GM04503 (cell line): ENCODE measurements at regions not wholly inside any gene's neighbourhood (a gene's known extent, or its start where the extent isn't known, plus 50 kb on each side); places are given as distances from the start of the nearest gene placed in this dataset.
"Not testable (repeated sequence)": the region's sequence is repeated elsewhere in the genome, so short reads cannot be mapped to it uniquely, and the experiment has no call there.

Source experiments
- DNase-seq: peaks from one replicate; pipeline ENCODE4 v3.0.0-alpha.2; 2012; ENCODE audit warnings: low read depth

DNA sequence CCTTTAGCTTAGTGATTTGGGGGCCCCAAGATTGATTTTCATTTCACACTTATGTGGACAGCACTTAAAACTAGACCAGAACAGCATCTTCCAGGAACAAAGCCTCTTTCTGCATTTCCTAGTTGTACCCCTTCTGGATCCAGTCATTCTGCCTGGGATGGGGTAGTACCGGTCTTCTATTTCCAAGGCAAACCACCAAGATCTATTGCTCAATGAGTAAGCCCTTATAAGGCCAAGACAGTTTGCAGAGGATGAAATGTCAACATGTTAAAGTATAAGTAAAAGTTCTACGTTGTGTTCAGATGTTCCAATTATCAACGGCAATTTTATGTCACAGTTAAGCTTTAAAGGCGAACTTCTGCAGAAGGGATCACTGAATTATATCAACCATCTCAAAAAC is 106.9 kb upstream of the ZNF746 start:
- no peak for DNase-seq

DNA sequence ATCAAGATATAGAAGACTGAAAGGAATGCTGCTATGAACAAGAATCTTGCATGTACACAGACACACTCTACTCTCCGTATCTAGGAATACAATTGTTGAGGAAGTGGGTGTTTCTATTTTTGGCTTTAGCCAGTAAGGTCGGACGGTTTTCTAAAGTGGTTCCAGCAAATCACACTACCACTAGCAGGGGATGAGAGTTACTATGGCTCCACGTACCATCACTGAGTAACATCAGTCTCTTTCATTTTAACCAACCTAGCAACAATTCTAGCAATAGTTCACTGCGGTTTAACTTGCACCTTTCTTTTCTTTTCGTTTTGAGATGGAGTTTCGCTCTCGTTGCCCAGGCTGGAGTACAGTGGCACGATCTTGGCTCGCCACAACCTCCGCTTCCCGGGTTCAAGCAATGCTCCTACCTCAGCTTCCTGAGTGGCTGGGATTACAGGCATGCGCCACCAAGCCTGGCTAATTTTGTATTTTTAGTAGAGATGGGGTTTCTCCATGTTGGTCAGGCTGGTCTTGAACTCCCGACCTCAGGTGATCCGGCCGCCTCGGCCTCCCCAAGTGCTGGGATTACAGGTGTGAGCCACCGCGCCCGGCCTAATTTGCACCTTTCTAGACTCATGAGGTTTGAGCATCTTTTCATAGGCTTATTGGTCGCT is 103.2 kb upstream of the ZNF746 start:
- DNase-seq, result not testable (repeated sequence)

DNA sequence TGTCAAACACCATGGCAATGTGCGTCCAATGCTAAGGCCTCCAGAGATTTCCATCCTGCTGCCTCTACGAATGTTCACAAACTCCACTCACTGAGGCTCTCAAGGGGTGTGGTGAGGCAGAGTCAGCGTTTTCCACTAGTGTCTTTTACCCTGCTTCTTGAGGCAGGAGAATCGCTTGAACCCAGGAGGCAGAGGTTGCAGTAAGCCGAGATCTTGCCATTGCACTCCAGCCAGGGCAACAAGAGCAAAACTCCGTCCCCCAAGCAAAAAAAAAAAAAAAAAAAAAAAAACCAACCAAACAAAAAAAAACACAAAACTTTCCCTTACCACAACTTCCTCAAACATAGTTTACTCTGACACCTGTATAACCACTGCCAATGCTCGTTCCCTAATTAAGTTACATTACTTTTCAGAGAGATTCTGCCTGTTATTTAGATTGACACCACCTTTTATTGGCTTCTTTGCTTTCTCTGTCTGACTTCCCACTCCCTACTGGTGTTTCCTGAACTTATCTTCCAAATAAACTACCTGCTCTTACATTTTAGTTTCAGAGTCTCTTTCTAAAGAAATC is 102.1 kb upstream of the ZNF746 start:
- DNase-seq, result no peak

DNA sequence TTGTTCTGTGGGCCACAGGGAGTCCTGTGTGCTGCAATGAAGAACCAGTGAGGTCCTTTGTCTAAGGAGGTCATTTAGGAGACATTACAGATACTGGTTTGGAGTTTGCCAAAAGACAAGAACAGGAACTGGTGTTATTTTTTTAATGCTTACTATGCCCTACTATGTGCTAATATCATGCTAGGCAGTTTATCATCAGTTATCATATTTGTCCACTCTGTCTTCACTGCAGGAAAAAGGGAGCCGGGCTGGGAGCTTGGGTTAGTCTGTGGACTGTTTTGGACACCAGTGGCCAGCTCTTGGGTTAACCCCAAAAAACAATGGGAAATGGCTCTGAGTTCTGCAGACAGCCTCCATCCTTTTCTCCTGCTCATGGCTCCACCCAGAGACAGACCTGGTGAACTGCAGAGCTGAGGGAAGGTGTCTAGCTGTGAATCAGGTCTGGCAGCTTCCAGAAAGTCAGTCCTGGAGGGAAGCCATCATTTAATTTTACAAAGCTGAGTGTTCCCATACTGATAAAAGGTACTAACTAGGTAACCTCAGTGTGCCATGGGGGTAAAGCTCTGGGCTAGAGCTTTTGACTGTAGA is 101.2 kb upstream of the ZNF746 start:
- no peak for DNase-seq

DNA sequence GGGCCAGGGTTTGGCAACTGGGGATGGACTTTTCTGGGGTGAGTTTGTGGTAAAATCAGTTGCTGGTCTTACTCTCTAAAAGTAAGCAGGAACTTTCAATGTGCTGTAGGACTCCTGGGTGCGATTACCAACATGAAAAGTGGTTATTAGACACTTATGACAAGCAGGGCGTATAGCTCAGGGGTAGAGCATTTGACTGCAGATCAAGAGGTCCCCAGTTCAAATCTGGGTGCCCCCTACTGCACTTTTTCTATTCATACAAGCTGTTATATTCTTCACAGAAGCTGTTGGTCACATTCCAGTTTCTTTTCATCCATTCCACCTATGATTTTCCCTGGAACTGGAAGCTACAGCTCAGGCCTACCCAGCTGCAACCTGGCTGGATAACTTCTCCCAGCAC is 100.2 kb upstream of the ZNF746 start:
- DNase-seq, result not testable (repeated sequence)

DNA sequence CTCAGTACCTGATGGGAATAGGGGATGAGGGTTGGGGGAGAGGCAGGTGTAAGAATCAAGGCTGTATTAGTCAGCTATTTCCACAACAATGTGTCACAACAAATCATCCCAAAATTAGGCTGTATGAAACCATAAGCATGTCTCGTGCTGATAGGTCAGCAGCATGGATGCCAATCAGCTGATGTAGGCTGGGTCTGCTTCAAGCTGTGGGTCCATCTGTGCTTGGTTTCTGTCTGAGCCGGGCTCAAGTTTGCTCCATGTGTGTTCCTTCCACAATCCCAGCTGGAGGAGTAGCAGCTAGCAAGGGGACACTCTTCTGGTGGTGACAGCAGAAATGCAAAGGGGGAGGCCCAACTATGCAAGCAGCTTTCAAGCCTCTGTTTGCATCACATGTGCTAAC is 97.9 kb upstream of the ZNF746 start:
- no peak for DNase-seq

DNA sequence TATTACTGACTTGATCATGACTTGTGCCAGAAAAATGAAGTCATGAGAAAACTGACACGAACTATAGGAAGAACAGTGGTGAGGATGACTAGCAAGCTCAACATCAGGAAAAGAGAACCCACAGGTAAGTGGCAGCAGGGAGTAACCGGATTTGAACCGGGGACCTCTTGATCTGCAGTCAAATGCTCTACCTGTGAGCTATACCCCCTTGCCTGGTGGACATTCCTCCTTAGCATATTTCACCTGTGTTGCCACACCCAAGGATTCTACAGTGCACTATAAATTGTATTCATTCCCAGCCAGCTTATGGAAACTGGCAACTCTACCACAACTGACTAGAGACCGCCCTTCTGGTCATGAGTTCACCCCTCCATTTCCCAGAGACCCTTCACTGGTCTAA is 97.5 kb upstream of the ZNF746 start:
- no peak for DNase-seq

DNA sequence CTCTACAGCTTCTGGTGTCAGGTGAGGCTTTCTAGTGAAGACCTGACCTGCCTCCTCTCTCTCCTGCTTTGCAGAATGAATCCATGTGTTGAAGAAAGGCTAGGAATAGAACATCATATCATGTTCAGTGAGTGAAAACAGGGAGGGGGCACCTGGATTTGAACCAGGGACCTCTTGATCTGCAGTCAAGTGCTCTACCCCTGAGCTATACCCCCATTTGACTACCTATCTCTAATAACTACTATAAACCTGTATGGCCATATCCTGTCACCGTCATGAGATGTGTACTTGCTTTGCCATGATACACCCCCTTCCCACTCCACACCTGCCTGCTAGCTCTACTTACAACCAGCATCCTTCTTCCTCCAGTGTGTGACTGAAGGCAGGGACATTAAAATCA is 91.3 kb upstream of the ZNF746 start:
- DNase-seq, result no peak

DNA sequence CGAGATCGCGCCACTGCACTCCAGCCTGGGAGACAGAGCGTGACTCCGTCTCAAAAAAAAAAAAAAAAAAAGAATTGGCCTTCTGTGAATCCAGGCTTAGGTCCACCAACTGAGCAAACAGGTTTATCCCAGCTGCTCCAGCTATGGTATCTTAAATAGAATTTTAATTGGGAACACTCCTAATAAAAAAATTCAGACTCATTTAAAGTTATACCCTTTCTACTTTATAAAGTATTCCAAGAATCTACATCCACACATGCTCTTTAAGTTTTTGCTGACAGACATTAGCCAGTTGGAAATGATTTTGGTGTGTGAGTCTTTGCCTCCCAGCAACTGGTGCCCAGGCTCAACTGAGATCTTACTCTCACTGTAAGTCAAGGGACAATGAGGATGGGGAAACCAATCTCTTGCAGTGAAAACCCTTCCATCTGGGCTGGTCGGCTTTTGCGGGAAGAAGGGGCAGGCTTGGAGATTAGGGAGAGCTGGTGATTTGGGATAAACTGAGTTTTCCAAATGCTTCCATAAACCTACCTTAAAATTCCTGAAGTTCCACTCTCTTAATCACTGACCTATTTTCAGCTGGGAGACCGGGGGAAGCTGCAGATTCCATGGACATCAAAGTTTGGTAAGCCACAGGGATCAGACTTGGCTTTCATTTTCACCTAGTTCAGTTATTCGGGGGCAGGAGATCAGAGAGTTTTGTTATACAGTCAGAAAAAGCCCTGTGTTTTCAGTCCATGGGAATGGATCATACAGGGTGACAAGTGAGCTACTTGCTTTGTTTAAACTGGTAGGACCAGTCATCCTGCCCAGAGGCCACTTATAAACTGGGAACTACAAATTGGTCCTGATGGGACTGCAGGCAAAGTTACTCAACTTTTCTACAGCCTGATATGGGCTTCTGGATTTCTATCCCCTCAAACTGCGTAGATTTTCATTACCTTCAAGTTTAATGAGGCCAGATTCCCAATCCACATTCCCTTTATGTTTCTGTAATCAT is 89.3 kb upstream of the ZNF746 start:
- DNase-seq, result no peak

DNA sequence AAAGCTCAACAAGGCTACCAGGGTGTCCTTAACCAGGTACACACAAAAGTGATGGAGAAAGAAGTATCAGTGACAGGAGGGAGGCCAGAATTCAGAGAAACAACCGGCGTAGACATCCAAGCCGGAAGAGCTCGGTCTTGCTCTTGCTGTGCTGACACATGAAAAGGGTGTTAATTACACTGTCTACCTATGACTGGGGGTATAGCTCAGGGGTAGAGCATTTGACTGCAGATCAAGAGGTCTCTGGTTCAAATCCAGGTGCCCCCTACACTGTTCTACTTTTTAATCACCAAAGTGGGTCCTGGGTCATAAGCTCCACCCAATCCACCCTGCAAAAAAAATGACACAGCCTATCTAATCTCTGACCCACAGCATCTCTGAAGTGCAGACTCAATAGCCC is 86.9 kb upstream of the ZNF746 start:
- no peak for DNase-seq

DNA sequence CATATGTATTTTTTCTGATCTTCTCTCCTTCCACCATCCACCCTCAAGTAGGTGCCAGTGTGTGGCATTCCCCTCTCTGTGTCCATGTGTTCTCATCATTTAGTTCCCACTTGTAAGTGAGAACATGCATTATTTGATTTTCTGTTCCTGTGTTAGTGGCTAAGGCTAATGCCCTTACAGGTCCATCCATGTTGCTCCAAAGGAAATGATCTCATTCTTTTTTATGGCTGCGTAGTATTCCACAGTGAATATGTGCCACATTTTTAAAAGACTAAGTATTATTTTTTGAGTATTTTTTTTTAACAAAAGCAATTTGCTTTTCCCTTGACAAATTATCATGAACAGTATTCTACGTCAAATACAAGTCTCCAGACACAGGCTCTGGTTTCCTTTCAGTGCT is 86.4 kb upstream of the ZNF746 start:
- DNase-seq, result no peak

DNA sequence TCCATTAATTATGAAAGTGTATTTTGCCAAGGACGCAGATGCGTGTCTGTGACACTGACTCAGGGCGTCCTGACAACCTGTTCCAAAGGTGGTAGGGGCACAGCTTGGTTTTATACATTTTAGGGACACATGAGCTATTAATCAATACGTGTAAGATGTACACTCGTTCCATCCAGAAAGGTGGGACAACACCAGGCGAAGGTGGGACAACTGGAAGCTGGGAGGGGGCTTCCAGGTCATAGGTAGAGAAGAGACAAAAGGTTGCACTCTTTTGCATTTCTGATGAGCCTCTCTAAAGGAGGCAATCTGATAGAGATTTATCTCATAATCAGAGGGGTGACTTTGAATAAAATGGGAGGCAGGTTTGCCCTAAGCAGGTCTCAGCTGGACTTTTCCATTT is 82.7 kb upstream of the ZNF746 start:
- DNase-seq, result no peak

DNA sequence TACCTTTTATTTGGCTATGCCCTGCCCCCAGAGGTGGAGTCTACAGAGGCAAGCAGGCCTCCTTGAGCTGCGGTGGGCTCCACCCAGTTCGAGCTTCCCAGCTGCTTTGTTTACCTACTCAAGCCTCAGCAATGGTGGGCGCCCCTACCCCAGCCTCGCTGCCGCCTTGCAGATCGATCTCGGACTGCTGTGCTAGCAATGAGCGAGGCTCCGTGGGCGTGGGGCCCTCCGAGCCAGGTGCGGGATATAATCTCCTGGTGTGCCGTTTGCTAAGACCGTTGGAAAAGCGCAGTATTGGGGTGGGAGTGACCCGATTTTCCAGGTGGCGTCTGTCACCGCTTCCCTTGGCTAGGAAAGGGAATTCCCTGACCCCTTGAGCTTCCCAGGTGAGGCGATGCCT is 81.8 kb upstream of the ZNF746 start:
- DNase-seq, result not testable (repeated sequence)

DNA sequence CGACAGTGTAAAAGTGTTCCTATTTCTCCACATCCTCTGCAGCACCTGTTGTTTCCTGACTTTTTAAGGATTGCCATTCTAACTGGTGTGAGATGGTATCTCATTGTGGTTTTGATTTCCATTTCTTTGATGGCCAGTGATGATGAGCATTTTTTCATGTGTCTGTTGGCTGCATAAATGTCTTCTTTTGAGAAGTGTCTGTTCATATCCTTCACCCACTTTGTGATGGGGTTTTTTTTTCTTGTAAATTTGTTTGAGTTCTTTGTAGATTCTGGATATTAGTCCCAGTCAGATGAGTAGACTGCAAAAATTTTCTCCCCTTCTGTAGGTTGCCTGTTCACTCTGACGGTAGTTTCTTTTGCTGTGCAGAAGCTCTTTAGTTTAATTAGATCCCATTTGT is 76.8 kb upstream of the ZNF746 start:
- DNase-seq, result not testable (repeated sequence)

DNA sequence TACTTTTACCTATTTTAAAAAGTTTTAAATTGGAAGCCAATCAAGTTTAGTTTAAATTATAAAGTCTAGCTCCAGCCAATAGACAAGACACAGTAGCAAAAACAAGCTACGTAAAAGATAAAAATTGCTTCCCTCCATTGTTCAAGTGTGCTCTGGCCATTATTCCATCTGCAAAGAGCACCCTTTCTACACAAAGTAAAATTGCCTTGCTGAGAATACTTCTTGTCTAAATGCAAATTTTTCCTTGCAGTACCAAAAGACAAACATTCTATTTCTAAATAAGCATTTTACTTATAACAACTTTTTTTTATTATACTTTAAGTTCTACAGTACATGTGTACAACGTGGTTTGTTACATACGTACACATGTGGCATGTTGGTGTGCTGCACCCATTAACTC is 75.9 kb upstream of the ZNF746 start:
- no peak for DNase-seq

DNA sequence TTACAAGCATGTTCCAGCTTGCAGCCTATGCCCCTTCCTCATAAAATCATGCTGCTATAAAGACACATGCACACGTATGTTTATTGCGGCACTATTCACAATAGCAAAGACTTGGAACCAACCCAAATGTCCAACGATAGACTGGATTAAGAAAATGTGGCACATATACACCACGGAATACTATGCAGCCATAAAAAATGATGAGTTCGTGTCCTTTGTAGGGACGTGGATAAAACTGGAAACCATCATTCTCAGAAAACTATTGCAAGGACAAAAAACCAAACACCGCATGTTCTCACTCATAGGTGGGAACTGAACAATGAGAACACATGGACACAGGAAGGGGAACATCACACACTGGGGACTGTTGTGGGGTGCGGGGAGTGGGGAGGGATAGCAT is 75.3 kb upstream of the ZNF746 start:
- DNase-seq, result not testable (repeated sequence)

DNA sequence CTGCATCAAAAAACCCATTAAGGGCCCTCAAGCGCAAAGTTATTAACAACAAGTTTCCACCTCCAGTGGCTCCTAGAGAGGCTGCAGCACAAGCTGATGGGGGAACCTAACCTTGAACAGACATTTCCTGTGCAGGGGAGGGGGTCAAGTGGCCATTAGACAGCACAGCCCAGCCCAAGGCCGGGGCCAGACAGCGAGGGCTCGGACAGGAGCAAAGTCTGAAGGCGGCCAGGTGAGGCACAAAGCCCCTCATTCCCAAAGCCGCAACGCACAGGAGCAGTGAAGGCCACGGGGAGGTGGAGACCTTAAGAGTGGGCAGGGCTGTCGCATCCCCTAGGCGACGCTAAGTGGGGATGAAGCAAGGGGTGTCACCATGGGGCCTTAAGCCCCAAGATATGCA is 73.2 kb upstream of the ZNF746 start:
- no peak for DNase-seq

DNA sequence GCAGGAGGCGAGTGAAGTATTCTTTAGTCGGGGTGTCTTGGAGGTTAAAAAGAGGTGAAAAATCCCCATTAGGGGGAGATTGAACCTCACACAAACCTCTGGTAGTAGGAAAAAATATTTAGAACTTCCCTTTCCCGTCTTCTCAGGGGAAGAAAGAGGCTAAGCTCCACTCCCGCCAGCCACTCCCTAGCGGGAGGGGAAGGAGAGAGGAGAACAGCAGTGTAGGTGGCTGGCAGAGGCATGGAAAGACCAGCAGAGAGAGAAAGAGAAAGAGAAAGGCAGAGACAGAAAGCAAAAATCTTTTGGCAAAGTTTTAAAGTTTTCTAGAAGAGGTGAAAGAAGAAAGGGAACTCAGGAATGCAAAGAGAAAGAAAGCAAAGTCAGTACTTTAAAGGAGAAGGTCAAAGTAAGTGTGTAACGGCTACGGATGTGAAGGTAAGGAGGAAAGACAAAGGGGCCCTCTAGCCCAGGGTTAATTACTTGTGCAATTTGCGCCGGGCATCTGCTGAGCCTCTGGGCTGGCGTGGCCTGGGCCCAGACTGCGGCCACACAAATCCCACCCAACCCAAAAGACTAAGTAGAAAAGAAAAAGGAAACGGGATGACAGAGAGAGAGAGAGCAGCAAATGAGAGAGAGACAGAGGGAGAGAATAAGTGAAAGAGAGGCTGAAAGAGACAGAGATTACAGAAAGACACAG is 72.3 kb upstream of the ZNF746 start:
- no peak for DNase-seq

DNA sequence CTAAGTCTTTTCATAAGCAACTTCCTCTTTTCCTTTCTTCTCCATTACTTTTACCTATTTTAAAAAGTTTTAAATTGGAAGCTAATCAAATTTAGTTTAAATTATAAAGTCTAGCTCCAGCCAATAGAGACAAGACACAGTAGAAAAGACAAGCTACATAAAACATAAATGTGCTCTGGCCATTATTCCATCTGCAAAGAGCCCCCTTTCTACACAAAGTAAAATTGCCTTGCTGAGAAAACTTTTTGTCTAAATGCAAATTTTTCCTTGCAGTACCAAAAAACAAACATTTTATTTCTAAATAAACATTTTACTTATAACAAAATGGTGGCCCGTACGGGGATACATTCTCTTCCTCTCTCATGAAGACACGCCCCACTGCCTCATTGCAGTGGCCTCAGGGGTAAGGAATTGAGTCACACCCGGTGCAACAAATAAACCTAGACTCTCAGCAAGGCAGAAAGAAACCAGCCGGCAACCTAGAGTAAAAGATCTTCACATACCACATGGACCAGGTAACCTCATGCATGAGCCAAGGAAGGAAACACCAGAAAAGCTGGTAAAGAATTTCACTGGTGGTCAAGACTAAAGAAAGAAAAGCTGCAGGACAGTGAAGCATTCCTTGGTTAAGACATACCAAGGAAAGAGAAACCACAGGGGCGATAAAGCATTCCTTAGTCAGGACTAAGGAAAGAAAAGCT is 71.6 kb upstream of the ZNF746 start:
- no peak for DNase-seq

DNA sequence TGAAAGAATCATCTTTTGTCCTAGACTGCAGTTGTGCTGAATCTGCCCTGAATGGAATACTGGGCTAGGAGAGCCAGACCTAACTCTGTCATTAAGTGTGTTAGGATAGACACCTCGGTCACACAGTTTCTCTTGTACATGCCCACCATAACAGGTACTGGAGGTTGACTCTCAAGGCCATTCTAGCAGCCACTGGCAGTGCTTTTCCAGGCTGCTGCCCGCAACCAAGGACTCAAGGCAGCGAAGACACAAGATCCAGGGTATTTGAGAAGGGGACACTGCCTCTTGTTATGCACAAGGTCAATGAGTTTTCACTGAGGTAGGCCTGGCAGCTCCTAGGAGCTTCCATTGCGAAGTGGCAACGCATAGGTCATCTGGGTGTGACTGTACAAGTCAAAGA is 70.6 kb upstream of the ZNF746 start:
- DNase-seq, result no peak

DNA sequence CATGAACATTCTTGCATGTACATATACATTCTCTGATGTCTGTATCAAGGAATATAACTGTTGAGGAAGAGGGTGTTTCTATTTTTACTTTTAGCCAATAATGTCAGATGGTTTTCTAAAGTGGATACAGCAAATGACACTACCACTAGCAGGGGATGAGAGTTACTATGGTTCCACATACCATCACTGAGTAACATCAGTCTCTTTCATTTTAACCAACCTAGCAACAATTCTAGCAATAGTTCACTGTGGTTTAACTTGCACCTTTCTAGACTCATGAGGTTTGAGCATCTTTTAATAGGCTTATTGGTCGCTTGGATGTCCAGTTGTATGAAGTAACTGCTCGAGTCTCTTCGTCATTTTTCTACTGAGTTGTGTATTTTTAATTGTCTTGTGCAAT is 68.5 kb upstream of the ZNF746 start:
- no peak for DNase-seq

DNA sequence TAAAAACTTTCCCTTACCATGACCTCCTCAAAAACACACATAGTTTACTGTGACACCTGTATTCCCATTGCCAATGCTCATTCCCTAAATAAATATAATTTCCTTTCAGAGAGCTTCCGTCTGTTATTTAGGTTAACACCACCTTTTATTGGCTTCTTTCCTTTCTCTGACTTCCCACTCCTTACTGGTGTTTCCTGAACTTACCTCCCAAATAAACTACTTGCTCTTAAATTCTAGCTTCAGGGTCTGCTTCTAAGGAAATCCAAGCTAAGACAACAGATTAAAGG is 67.4 kb upstream of the ZNF746 start:
- DNase-seq, result no peak
